ENCODE measurements at regions not wholly inside any gene's neighbourhood (a gene's known extent, or its start where the extent isn't known, plus 50 kb on each side); places are given as distances from the start of the nearest gene placed in this dataset.
A peak's percentile ranks its signal among the peaks of the same experiment; 100 is the strongest.

- H3K9me3 Mint-ChIP-seq (ENCODE audit: low read depth), result no peaks in the 10 kb centered on the region
- H3K36me3 Mint-ChIP-seq, result no peaks in the 10 kb centered on the region
- H3K27me3 Mint-ChIP-seq, result peaks cover 6% of the 10 kb centered on the region
- DNase-seq (no peak), ATAC-seq (no peak)
- no peak overlapping the region for H3K4me3 Mint-ChIP-seq
- CTCF ChIA-PET, result no interaction called here
- no peak overlapping the region for H3K27ac Mint-ChIP-seq
- H3K4me1 Mint-ChIP-seq, result no peaks in the 10 kb centered on the region
These were observed 122.5 kb upstream of the KCNJ15 start for GRCh38 chr21:38134084-38134873.

DNA sequence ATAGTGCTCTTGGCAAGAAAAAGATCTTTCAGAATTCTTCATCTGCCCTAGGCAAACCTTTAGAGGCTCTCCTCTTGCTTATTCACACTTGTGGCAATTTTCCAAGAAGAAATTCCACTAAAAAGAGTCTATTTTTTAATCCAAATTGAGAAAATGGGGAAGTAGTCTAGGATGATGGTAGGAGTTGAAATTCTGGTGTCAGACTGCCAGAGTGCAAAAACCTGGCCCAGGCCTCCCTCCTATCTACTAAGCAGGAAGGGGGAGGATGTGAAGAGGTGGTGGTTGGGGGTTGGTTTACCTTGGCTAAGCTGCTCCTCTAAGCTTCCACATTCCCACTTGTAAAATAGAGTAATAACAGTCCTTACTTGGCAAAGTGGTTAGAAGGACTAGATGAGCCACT lies 120.6 kb upstream of the KCNJ15 start:
- H3K27ac Mint-ChIP-seq, result no peak overlapping the region
- no peaks in the 10 kb centered on the region for H3K9me3 Mint-ChIP-seq (ENCODE audit: low read depth)
- H3K4me3 Mint-ChIP-seq, result no peak overlapping the region
- ATAC-seq (no peak), DNase-seq (no peak)
- no peaks in the 10 kb centered on the region for H3K4me1 Mint-ChIP-seq
- peaks cover 6% of the 10 kb centered on the region for H3K27me3 Mint-ChIP-seq
- CTCF ChIA-PET, result no interaction called here
- no peaks in the 10 kb centered on the region for H3K36me3 Mint-ChIP-seq

- H3K27ac Mint-ChIP-seq, result no peak overlapping the region
- H3K9me3 Mint-ChIP-seq (ENCODE audit: low read depth), result no peaks in the 10 kb centered on the region
- no peaks in the 10 kb centered on the region for H3K36me3 Mint-ChIP-seq
- H3K4me3 Mint-ChIP-seq, result no peak overlapping the region
- no peak for ATAC-seq
- H3K27me3 Mint-ChIP-seq, result no peaks in the 10 kb centered on the region
- CTCF ChIA-PET, result no interaction called here
- no peak for DNase-seq
- no peaks in the 10 kb centered on the region for H3K4me1 Mint-ChIP-seq
These were observed 117.2 kb upstream of the KCNJ15 start for GRCh38 chr21:38139380-38140168.

GRCh38 chr21:38140207-38140903 lies 116.4 kb upstream of the KCNJ15 start:
- no peak overlapping the region for H3K27ac Mint-ChIP-seq
- no peaks in the 10 kb centered on the region for H3K36me3 Mint-ChIP-seq
- no peaks in the 10 kb centered on the region for H3K4me1 Mint-ChIP-seq
- H3K4me3 Mint-ChIP-seq, result no peak overlapping the region
- H3K27me3 Mint-ChIP-seq, result no peaks in the 10 kb centered on the region
- CTCF ChIA-PET, result no interaction called here
- H3K9me3 Mint-ChIP-seq (ENCODE audit: low read depth), result no peaks in the 10 kb centered on the region
- ATAC-seq, result no peak
- DNase-seq, result no peak

DNA sequence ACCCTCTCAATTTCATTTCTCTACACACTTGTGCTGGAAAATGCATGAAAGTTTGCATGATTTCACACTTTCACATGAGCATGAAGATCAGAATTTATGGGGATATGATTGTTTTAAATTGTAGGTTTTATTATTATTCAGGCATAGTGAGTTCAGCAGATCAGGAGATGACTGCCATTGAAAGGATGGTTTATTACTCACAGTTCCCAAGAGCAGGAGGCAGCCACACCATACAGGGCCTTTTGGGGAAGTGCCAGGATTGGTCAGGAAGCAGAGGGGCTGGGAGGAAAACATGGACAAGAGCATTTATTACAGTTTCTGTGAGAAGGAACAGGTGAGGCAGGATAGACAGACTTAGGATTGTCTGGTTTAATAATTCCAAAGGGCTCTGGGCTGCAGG lies 114.6 kb upstream of the KCNJ15 start:
- Mint-ChIP-seq H3K27ac (no peak overlapping the region), H3K4me3 (no peak overlapping the region), H3K36me3 (no peaks in the 10 kb centered on the region), H3K4me1 (no peaks in the 10 kb centered on the region), H3K9me3 (ENCODE audit: low read depth) (no peaks in the 10 kb centered on the region), H3K27me3 (no peaks in the 10 kb centered on the region)
- no peak for ATAC-seq
- DNase-seq, result no peak
- CTCF ChIA-PET, result no interaction called here

DNA sequence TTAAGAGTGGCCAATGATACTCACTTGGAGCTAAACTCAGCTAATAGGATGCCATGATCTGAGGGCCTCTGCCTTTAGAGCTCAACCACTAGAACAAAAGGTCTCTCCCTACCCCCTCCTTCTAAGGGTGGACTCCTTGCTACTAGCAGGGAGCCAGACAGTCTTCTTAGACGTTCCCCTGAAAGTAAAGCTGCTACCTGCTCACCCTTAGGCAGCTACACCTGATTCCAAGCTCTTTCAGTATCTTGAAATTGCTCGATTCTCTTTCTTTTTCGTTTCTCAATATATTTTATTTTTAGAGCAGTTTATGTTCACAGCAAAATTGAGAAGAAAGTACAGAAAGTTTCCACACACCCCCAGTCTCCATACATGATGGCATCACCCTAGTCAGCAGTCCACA lies 112.6 kb upstream of the KCNJ15 start:
- Mint-ChIP-seq H3K4me1 (no peaks in the 10 kb centered on the region), H3K27me3 (no peaks in the 10 kb centered on the region), H3K27ac (no peak overlapping the region), H3K9me3 (ENCODE audit: low read depth) (no peaks in the 10 kb centered on the region), H3K4me3 (no peak overlapping the region), H3K36me3 (no peaks in the 10 kb centered on the region)
- ATAC-seq (no peak), DNase-seq (no peak)
- CTCF ChIA-PET, result no interaction called here

DNA sequence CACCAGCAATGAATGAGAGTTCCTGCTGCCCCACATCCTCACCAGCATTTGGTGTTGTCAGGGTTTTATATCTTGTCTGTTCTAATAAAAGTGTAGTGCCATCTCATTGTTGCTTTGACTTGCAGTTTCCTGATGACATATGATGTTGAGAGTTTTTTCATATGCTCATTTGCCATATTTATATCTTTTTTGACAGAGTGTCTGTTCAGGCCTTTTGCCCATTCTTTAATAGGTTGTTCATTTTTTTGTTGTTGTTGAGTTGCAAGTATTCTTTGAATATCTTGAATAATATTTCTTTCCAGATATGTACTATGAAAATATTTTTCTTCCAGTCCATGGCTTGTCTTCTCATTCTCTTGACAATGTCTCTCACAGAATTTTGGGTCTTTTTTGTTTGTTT lies 111.7 kb upstream of the KCNJ15 start:
- Mint-ChIP-seq H3K4me1 (no peaks in the 10 kb centered on the region), H3K27me3 (no peaks in the 10 kb centered on the region), H3K27ac (no peak overlapping the region), H3K9me3 (ENCODE audit: low read depth) (no peaks in the 10 kb centered on the region), H3K4me3 (no peak overlapping the region), H3K36me3 (no peaks in the 10 kb centered on the region)
- DNase-seq (no peak), ATAC-seq (no peak)
- CTCF ChIA-PET, result no interaction called here

DNA sequence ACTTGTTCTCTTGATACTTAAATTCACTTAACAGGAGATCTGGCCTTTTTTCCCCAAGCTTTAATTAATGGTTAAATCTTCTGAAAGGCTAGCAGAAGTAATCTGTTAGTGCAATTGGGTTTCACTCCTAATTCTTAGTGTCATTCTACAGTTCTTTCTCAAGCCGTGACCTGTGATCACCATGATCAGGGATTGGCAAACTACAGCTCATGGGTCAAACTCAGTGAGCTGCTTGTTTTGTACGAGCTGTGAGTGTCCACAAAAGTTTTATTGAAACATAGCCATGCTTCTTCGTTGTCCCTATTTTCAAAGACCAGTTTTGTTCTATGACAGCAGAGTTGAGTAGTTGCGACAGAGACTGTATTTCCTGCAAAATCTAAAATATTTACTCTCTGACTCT lies 109.4 kb upstream of the KCNJ15 start:
- no peak for DNase-seq
- CTCF ChIA-PET, result no interaction called here
- H3K4me3 Mint-ChIP-seq, result no peak overlapping the region
- H3K27ac Mint-ChIP-seq, result no peak overlapping the region
- H3K36me3 Mint-ChIP-seq, result no peaks in the 10 kb centered on the region
- no peaks in the 10 kb centered on the region for H3K9me3 Mint-ChIP-seq (ENCODE audit: low read depth)
- no peaks in the 10 kb centered on the region for H3K27me3 Mint-ChIP-seq
- no peak for ATAC-seq
- H3K4me1 Mint-ChIP-seq, result no peaks in the 10 kb centered on the region

GRCh38 chr21:38148046-38148445 lies 108.7 kb upstream of the KCNJ15 start:
- Mint-ChIP-seq H3K27me3 (no peaks in the 10 kb centered on the region), H3K36me3 (no peaks in the 10 kb centered on the region), H3K4me1 (no peaks in the 10 kb centered on the region), H3K27ac (no peak overlapping the region), H3K4me3 (no peak overlapping the region), H3K9me3 (ENCODE audit: low read depth) (no peaks in the 10 kb centered on the region)
- ATAC-seq (no peak), DNase-seq (no peak)
- CTCF ChIA-PET, result no interaction called here

GRCh38 chr21:38151021-38151645 lies 105.7 kb upstream of the KCNJ15 start:
- Mint-ChIP-seq H3K4me1 (no peaks in the 10 kb centered on the region), H3K36me3 (no peaks in the 10 kb centered on the region), H3K27me3 (no peaks in the 10 kb centered on the region), H3K9me3 (ENCODE audit: low read depth) (no peaks in the 10 kb centered on the region), H3K27ac (no peak overlapping the region), H3K4me3 (no peak overlapping the region)
- CTCF ChIA-PET, result no interaction called here
- no peak for ATAC-seq
- DNase-seq, result no peak

GRCh38 chr21:38156200-38156599 lies 100.6 kb upstream of the KCNJ15 start:
- Mint-ChIP-seq H3K4me1 (no peaks in the 10 kb centered on the region), H3K4me3 (no peak overlapping the region), H3K27me3 (no peaks in the 10 kb centered on the region), H3K9me3 (ENCODE audit: low read depth) (no peaks in the 10 kb centered on the region), H3K36me3 (no peaks in the 10 kb centered on the region), H3K27ac (no peak overlapping the region)
- CTCF ChIA-PET, result no interaction called here
- DNase-seq (no peak), ATAC-seq (no peak)

DNA sequence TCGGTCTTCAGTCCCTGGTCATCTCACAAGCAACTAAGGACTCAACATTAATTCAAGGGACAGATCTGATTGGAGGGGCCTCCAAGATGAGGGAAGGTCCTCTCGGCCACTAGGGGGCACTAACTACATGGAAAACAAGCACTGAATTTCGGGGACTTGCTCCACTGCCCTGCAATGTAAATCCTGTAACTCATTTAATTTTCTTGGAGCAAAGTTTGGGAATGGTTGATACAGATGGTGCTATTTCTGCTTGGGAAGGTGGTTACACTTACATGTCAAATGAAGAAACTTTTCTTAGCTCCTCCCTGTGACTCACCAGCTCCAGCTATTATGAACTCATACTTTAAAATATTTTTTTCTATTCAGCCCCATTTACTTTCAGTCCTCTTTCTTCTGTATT lies 97.4 kb upstream of the KCNJ15 start:
- no peak for ATAC-seq
- CTCF ChIA-PET, result interaction anchor here (1.3 to 1.8 kb wide), 3 partner anchors 9 to 148 kb away, joined by 3 to 5 read pairs (median 3); no protein-coding TSS in a partner anchor
- Mint-ChIP-seq H3K4me3 (no peak overlapping the region), H3K9me3 (ENCODE audit: low read depth) (no peaks in the 10 kb centered on the region), H3K36me3 (no peaks in the 10 kb centered on the region), H3K27ac (no peak overlapping the region), H3K27me3 (no peaks in the 10 kb centered on the region), H3K4me1 (no peaks in the 10 kb centered on the region)
- peak; percentile 52 for DNase-seq

DNA sequence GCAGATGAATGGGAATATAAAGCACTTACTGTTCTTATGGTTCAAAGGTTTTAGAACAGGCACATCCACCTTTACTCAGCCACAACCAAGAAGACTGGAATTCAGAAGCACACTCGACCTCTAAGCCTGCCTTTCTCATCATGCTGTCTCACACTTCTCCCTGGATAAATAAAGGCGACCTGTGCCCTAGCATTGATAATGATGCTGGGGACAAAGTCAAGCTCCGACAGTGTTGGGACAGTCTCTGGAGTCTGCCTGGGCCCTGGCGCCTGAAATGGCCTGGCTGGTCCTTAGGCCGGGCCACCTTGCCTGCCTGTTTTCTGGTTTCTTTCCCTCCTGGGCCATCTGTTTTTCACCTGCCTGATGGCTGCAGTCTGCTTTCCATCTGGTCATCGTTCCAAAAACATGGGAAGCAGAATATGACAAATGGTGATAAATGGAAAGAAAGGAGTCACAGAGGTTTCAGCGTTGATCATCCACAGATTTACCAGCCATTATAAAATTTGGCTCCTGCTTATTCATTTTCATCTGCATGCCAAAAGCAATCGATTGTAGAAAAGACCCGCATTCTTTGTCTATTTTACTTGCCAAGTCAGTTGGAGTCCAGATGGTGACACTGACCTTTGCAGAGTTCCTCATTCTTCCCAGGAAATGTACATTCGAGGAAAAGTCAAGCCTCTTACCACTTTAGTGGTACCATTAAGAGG lies 91.2 kb upstream of the KCNJ15 start:
- H3K4me1 Mint-ChIP-seq, result no peaks in the 10 kb centered on the region
- H3K9me3 Mint-ChIP-seq (ENCODE audit: low read depth), result no peaks in the 10 kb centered on the region
- no peak for DNase-seq
- ATAC-seq, result no peak
- CTCF ChIA-PET, result no interaction called here
- H3K4me3 Mint-ChIP-seq, result no peak overlapping the region
- H3K36me3 Mint-ChIP-seq, result no peaks in the 10 kb centered on the region
- H3K27me3 Mint-ChIP-seq, result no peaks in the 10 kb centered on the region
- H3K27ac Mint-ChIP-seq, result no peak overlapping the region
